ENCODE measurements at regions not wholly inside any gene's neighbourhood (a gene's known extent, or its start where the extent isn't known, plus 50 kb on each side); places are given as distances from the start of the nearest gene placed in this dataset.
"Not testable (repeated sequence)": the region's sequence is repeated elsewhere in the genome, so short reads cannot be mapped to it uniquely, and the experiment has no call there.

- Histone ChIP-seq H3K4me3 (no peak overlapping the region), H3K9me3 (no peaks in the 10 kb centered on the region), H3K36me3 (no peaks in the 10 kb centered on the region), H3K27ac (no peak overlapping the region), H3K27me3 (no peaks in the 10 kb centered on the region), H3K4me1 (no peaks in the 10 kb centered on the region)
- intact Hi-C loops (cut with DNase I; ENCODE audit: low total_unique reads) (no loop called here), in situ Hi-C loops (cut with MboI; ENCODE audit: low pct_ligation_motif_present in 1 of 4, low pct_unique_long_range_greater_than_20kb in 1 of 4, low sequenced_read_pairs in 3 of 4) (no loop called here)
- TF ChIP-seq EP300 (IDR thresholded peaks at IDR 0.05; ENCODE audit: low read depth), result no peak
- peak in 1 of 5 experiments; percentile 12 for TF ChIP-seq CTCF (IDR thresholded peaks at IDR 0.05)
- WGBS, 2 donors (ENCODE audit: low coverage in 1 of 2), result 34 to 52% methylated on average over 4 of the region's 4 CpGs
- no peak for DNase-seq
These were observed 684.5 kb downstream of the C12orf50 start for GRCh38 chr12:87344699-87345098.

GRCh38 chr12:87338681-87339080 is 690.5 kb downstream of the C12orf50 start:
- no peak for DNase-seq
- Histone ChIP-seq H3K27ac (no peak overlapping the region), H3K4me3 (no peak overlapping the region), H3K27me3 (no peaks in the 10 kb centered on the region), H3K36me3 (no peaks in the 10 kb centered on the region), H3K9me3 (no peaks in the 10 kb centered on the region), H3K4me1 (no peaks in the 10 kb centered on the region)
- in situ Hi-C loops (cut with MboI; ENCODE audit: low pct_ligation_motif_present in 1 of 4, low pct_unique_long_range_greater_than_20kb in 1 of 4, low sequenced_read_pairs in 3 of 4) (no loop called here), intact Hi-C loops (cut with DNase I; ENCODE audit: low total_unique reads) (no loop called here)
- WGBS, 2 donors (ENCODE audit: low coverage in 1 of 2), result 73 to 79% methylated on average over 2 of the region's 2 CpGs
- TF ChIP-seq EP300 (IDR thresholded peaks at IDR 0.05; ENCODE audit: low read depth) (no peak), POLR2AphosphoS5 (IDR thresholded peaks at IDR 0.05) (no peak), POLR2A (IDR thresholded peaks at IDR 0.05) (no peak), CTCF (IDR thresholded peaks at IDR 0.05) (no peak)

- 58 to 67% methylated on average over 2 of the region's 2 CpGs for WGBS, 2 donors (ENCODE audit: low coverage in 1 of 2)
- in situ Hi-C loops (cut with MboI; ENCODE audit: low pct_ligation_motif_present in 1 of 4, low pct_unique_long_range_greater_than_20kb in 1 of 4, low sequenced_read_pairs in 3 of 4), result no loop called here
These were observed 692.3 kb downstream of the C12orf50 start for GRCh38 chr12:87336814-87337336.

GRCh38 chr12:87332987-87333726 is 696.0 kb downstream of the C12orf50 start:
- intact Hi-C loops (cut with DNase I; ENCODE audit: low total_unique reads) (no loop called here), in situ Hi-C loops (cut with MboI; ENCODE audit: low pct_ligation_motif_present in 1 of 4, low pct_unique_long_range_greater_than_20kb in 1 of 4, low sequenced_read_pairs in 3 of 4) (no loop called here)
- no peak for TF ChIP-seq POLR2A (IDR thresholded peaks at IDR 0.05)
- no peak for TF ChIP-seq POLR2AphosphoS5 (IDR thresholded peaks at IDR 0.05)
- no peak for TF ChIP-seq EP300 (IDR thresholded peaks at IDR 0.05; ENCODE audit: low read depth)
- no peak for TF ChIP-seq CTCF (IDR thresholded peaks at IDR 0.05)
- Histone ChIP-seq H3K4me1 (no peaks in the 10 kb centered on the region), H3K4me3 (no peak overlapping the region), H3K9me3 (no peaks in the 10 kb centered on the region), H3K27ac (no peak overlapping the region), H3K36me3 (no peaks in the 10 kb centered on the region), H3K27me3 (no peaks in the 10 kb centered on the region)
- WGBS, 2 donors (ENCODE audit: low coverage in 1 of 2), result 55 to 64% methylated on average over 5 of the region's 5 CpGs
- no peak for DNase-seq

More at GRCh38 chr12:87336814-87337336, 692.3 kb downstream of the C12orf50 start:
- Histone ChIP-seq H3K4me1 (no peaks in the 10 kb centered on the region), H3K27me3 (no peaks in the 10 kb centered on the region), H3K4me3 (no peak overlapping the region), H3K36me3 (no peaks in the 10 kb centered on the region), H3K9me3 (no peaks in the 10 kb centered on the region), H3K27ac (no peak overlapping the region)
- no peak for DNase-seq
- TF ChIP-seq POLR2A (IDR thresholded peaks at IDR 0.05) (no peak), POLR2AphosphoS5 (IDR thresholded peaks at IDR 0.05) (no peak), EP300 (IDR thresholded peaks at IDR 0.05; ENCODE audit: low read depth) (no peak), CTCF (IDR thresholded peaks at IDR 0.05) (no peak)
- intact Hi-C loops (cut with DNase I; ENCODE audit: low total_unique reads), result no loop called here

GRCh38 chr12:87330071-87330555 is 699.1 kb downstream of the C12orf50 start:
- H3K9me3 ChIP-seq; H3K27ac ChIP-seq; DNase-seq; H3K4me1 ChIP-seq; H3K4me3 ChIP-seq; intact Hi-C loops (cut with DNase I; ENCODE audit: low total_unique reads); in situ Hi-C loops (cut with MboI; ENCODE audit: low pct_ligation_motif_present in 1 of 4, low pct_unique_long_range_greater_than_20kb in 1 of 4, low sequenced_read_pairs in 3 of 4); H3K36me3 ChIP-seq; H3K27me3 ChIP-seq: not testable (repeated sequence)
- WGBS, 2 donors (ENCODE audit: low coverage in 1 of 2), result 91% methylated on average over 28 of the region's 30 CpGs; no CpG with 5 or more reads in 1 of the 2 donors

All from transverse colon (tissue), 4 donors.